Nephron (organoid): ENCODE measurements at regions not wholly inside any gene's neighbourhood (a gene's known extent, or its start where the extent isn't known, plus 50 kb on each side); places are given as distances from the start of the nearest gene placed in this dataset.
A peak's percentile ranks its signal among the peaks of the same experiment; 100 is the strongest.

ENCODE experiments used
- H3K27ac Mint-ChIP-seq, 3 experiments: 2 replicates each; pipeline ENCODE4 v1.8.0; 2020; ENCODE audit warnings: mixed read lengths in 3 of 3, mild to moderate bottlenecking in 2 of 3, moderate library complexity in 1 of 3
- H3K27me3 Mint-ChIP-seq: 2 replicates; pipeline ENCODE4 v1.8.0; 2021; ENCODE audit warnings: low read depth, mild to moderate bottlenecking, moderate library complexity, mixed read lengths
- H3K36me3 Mint-ChIP-seq: 2 replicates; pipeline ENCODE4 v1.8.0; 2020; ENCODE audit warnings: low read depth, mixed read lengths
- H3K4me1 Mint-ChIP-seq: 2 replicates; pipeline ENCODE4 v1.8.0; 2020; ENCODE audit warnings: mixed read lengths
- H3K4me3 Mint-ChIP-seq, 3 experiments: 2 replicates each; pipeline ENCODE4 v1.8.0; 2020; ENCODE audit warnings: mild to moderate bottlenecking in 3 of 3, mixed read lengths in 3 of 3, moderate library complexity in 2 of 3
- H3K9me3 Mint-ChIP-seq: 2 replicates; pipeline ENCODE4 v1.8.0; 2020; ENCODE audit warnings: mixed read lengths
- TF ChIP-seq, protein P1 (sequence below), 3 experiments: fragments of 200-600 bp; sonication (generic); IDR thresholded peaks; one replicate each; pipeline ENCODE4 v1.5.0; 2021; ENCODE audit warnings: antibody characterized with exemption in 3 of 3; ENCODE audit not compliant: unreplicated experiment in 3 of 3

- H3K4me3 Mint-ChIP-seq = no peak overlapping the region
- no peaks in the 10 kb centered on the region for H3K9me3 Mint-ChIP-seq
- TF ChIP-seq, protein P1, sequence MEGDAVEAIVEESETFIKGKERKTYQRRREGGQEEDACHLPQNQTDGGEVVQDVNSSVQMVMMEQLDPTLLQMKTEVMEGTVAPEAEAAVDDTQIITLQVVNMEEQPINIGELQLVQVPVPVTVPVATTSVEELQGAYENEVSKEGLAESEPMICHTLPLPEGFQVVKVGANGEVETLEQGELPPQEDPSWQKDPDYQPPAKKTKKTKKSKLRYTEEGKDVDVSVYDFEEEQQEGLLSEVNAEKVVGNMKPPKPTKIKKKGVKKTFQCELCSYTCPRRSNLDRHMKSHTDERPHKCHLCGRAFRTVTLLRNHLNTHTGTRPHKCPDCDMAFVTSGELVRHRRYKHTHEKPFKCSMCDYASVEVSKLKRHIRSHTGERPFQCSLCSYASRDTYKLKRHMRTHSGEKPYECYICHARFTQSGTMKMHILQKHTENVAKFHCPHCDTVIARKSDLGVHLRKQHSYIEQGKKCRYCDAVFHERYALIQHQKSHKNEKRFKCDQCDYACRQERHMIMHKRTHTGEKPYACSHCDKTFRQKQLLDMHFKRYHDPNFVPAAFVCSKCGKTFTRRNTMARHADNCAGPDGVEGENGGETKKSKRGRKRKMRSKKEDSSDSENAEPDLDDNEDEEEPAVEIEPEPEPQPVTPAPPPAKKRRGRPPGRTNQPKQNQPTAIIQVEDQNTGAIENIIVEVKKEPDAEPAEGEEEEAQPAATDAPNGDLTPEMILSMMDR (IDR thresholded peaks at IDR 0.05; ENCODE audit: unreplicated experiment in 3 of 3) = no peak
- no peaks in the 10 kb centered on the region for H3K27me3 Mint-ChIP-seq
- H3K36me3 Mint-ChIP-seq = no peaks in the 10 kb centered on the region
- H3K4me1 Mint-ChIP-seq = peaks cover 14% of the 10 kb centered on the region
- H3K27ac Mint-ChIP-seq = no peak overlapping the region
These were observed 126.7 kb downstream of the TES start for GRCh38 chr7:116337018-116337417.

GRCh38 chr7:116337800-116338199 is 127.5 kb downstream of the TES start:
- H3K4me3 Mint-ChIP-seq = no peak overlapping the region
- H3K4me1 Mint-ChIP-seq = peaks cover 13% of the 10 kb centered on the region
- no peak overlapping the region for H3K27ac Mint-ChIP-seq
- TF ChIP-seq, protein P1 (IDR thresholded peaks at IDR 0.05; ENCODE audit: unreplicated experiment in 3 of 3) = no peak
- no peaks in the 10 kb centered on the region for H3K36me3 Mint-ChIP-seq
- no peaks in the 10 kb centered on the region for H3K27me3 Mint-ChIP-seq
- no peaks in the 10 kb centered on the region for H3K9me3 Mint-ChIP-seq

DNA sequence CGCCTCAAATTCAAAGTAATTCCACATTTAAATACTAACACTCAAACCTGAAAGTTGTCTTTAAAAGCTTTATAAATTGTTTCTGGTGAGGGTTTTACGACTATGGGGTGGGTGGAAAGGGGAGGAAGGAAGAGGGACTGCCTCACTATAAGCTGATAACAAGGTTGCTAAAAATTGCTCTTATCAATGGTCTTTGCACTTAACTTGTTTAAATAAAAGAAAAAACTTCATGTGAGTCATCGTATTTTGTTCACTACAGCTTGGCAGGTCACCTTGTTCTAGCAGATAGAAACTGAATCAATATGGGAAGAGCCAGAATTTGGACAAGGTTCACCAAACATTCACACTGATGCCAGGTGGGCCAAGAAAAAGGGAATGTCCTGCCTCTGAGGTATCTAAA is 129.2 kb downstream of the TES start:
- Mint-ChIP-seq H3K27me3 (no peaks in the 10 kb centered on the region), H3K36me3 (no peaks in the 10 kb centered on the region), H3K9me3 (no peaks in the 10 kb centered on the region), H3K4me3 (no peak overlapping the region), H3K4me1 (peaks cover 9% of the 10 kb centered on the region), H3K27ac (peak overlapping the region in 1 of 3 experiments; percentile 1)
- TF ChIP-seq, protein P1 (IDR thresholded peaks at IDR 0.05; ENCODE audit: unreplicated experiment in 3 of 3) = no peak

- peaks cover 9% of the 10 kb centered on the region for H3K4me1 Mint-ChIP-seq
- TF ChIP-seq, protein P1 (IDR thresholded peaks at IDR 0.05; ENCODE audit: unreplicated experiment in 3 of 3) = no peak
- H3K27me3 Mint-ChIP-seq = no peaks in the 10 kb centered on the region
- H3K36me3 Mint-ChIP-seq = no peaks in the 10 kb centered on the region
- H3K9me3 Mint-ChIP-seq = no peaks in the 10 kb centered on the region
- peak overlapping the region in 1 of 3 experiments; percentile 1 for H3K27ac Mint-ChIP-seq
- no peak overlapping the region for H3K4me3 Mint-ChIP-seq
These were observed 130.0 kb downstream of the TES start for GRCh38 chr7:116340201-116340847.

- Mint-ChIP-seq H3K27me3 (no peaks in the 10 kb centered on the region), H3K4me1 (peaks cover 9% of the 10 kb centered on the region), H3K9me3 (peaks cover under 1% of the 10 kb centered on the region), H3K27ac (no peak overlapping the region), H3K4me3 (no peak overlapping the region), H3K36me3 (no peaks in the 10 kb centered on the region)
- TF ChIP-seq, protein P1 (IDR thresholded peaks at IDR 0.05; ENCODE audit: unreplicated experiment in 3 of 3) = no peak
These were observed 130.9 kb downstream of the TES start for GRCh38 chr7:116340943-116341907.
